H1 (cell line): ENCODE measurements at regions not wholly inside any gene's neighbourhood (a gene's known extent, or its start where the extent isn't known, plus 50 kb on each side); places are given as distances from the start of the nearest gene placed in this dataset.

Experiments
- CTCF ChIA-PET: fragments of 300-600 bp; sonication (Branson Sonifier 250); formaldehyde crosslinking; loops from one replicate; lab custom pipeline; 2021; ENCODE audit not compliant: partially characterized antibody; lab: Charles Lee
- POLR2A ChIA-PET: fragments of 300-600 bp; sonication (Branson Sonifier 250); formaldehyde crosslinking; loops from one replicate; lab custom pipeline; 2021; ENCODE audit warnings: inconsistent platforms; ENCODE audit not compliant: partially characterized antibody; lab: Charles Lee
- DNase-seq, 2 experiments: peaks; one replicate each; pipeline versions ENCODE4 v3.0.0 to v3.0.0-alpha.2; 2010 to 2022; ENCODE audit warnings: low spot score in 2 of 2, low read depth in 1 of 2, mixed read lengths in 1 of 2
- FAIRE-seq: peaks from 2 replicates; lab custom pipeline; 2011; peaks lifted over from hg19 to GRCh38; lab: Jason Lieb, UNC
- H2AFZ ChIP-seq: 2 replicates; pipeline ENCODE4 v1.8.1; 2012; ENCODE audit warnings: low read length, inconsistent platforms
- H2AK5ac ChIP-seq: 2 replicates; pipeline ENCODE4 v1.6.1; 2013; ENCODE audit warnings: low read depth, low read length
- H2BK120ac ChIP-seq: replicated peaks from 2 replicates; pipeline ENCODE3; 2013; ENCODE audit warnings: low read depth, low read length, inconsistent platforms
- H2BK12ac ChIP-seq: 2 replicates; pipeline ENCODE4 v1.6.1; 2013; ENCODE audit warnings: low read depth, low read length
- H2BK15ac ChIP-seq: 2 replicates; pipeline ENCODE4 v1.6.1; 2013; ENCODE audit warnings: low read length
- H2BK20ac ChIP-seq: 2 replicates; pipeline ENCODE4 v1.6.1; 2013; ENCODE audit warnings: low read length
- H2BK5ac ChIP-seq: 2 replicates; pipeline ENCODE4 v1.6.1; 2013; ENCODE audit warnings: low read depth, low read length
- H3K14ac ChIP-seq: 2 replicates; pipeline ENCODE4 v1.6.1; 2013; ENCODE audit warnings: inconsistent platforms; ENCODE audit not compliant: insufficient read length
- H3K18ac ChIP-seq: 2 replicates; pipeline ENCODE4 v1.6.1; 2013; ENCODE audit warnings: low read length; ENCODE audit errors: extremely low read depth
- H3K23ac ChIP-seq: 2 replicates; pipeline ENCODE4 v1.6.1; 2013; ENCODE audit warnings: inconsistent platforms; ENCODE audit not compliant: insufficient read length
- H3K23me2 ChIP-seq: 2 replicates; pipeline ENCODE4 v1.6.1; 2013; ENCODE audit warnings: low read depth, low read length
- H3K27ac ChIP-seq: 2 replicates; pipeline ENCODE4 v1.6.1; 2011; ENCODE audit warnings: low read depth, low read length, inconsistent platforms
- H3K27me3 ChIP-seq, 4 experiments: replicated peaks in 1 of 4; 1 replicate in 1 of 4; 2 replicates in 3 of 4; pipeline versions ENCODE4 v1.6.1 to v1.8.1; 2011 to 2013; ENCODE audit warnings: low read length in 3 of 4, mild to moderate bottlenecking in 3 of 4, inconsistent platforms in 2 of 4, mixed read lengths in 2 of 4, moderate library complexity in 1 of 4; ENCODE audit not compliant: control insufficient read depth in 3 of 4, insufficient read depth in 3 of 4; ENCODE audit errors: extremely low read depth in 1 of 4
- H3K36me3 ChIP-seq, 4 experiments: 2 replicates each; pipeline versions ENCODE4 v1.6.1 to v1.8.1; 2011 to 2013; ENCODE audit warnings: mild to moderate bottlenecking in 4 of 4, low read length in 3 of 4, moderate library complexity in 2 of 4, control low read depth in 1 of 4, inconsistent platforms in 1 of 4; ENCODE audit not compliant: insufficient read depth in 4 of 4, control insufficient read depth in 2 of 4
- H3K4ac ChIP-seq: replicated peaks from 2 replicates; pipeline ENCODE3; 2013; ENCODE audit warnings: low read length, low read depth, mixed read lengths, inconsistent platforms; ENCODE audit not compliant: insufficient read length
- H3K4me1 ChIP-seq, 4 experiments: replicated peaks in 1 of 4; 1 replicate in 1 of 4; 2 replicates in 3 of 4; pipeline versions ENCODE4 v1.6.1 to v1.8.1; 2011 to 2013; ENCODE audit warnings: low read length in 3 of 4, inconsistent platforms in 2 of 4, mixed read lengths in 1 of 4; ENCODE audit not compliant: insufficient read depth in 4 of 4, control insufficient read depth in 3 of 4
- H3K4me2 ChIP-seq, 2 experiments: 2 replicates each; pipeline versions ENCODE4 v1.6.1 to v1.8.1; 2011 to 2013; ENCODE audit warnings: low read depth in 2 of 2, low read length in 2 of 2, control low read depth in 1 of 2, inconsistent platforms in 1 of 2, mild to moderate bottlenecking in 1 of 2; ENCODE audit not compliant: insufficient read depth in 1 of 2
- H3K4me3 ChIP-seq, 4 experiments: fragments of 200-600, 300-600 bp in 1 of 4; sonication (generic), shearing (Covaris generic), sonication (Bioruptor Twin) in 1 of 4; 2 replicates each; pipeline versions ENCODE4 v1.5.1 to v1.8.1; 2011 to 2016; ENCODE audit warnings: low read length in 4 of 4, low read depth in 3 of 4, control low read depth in 2 of 4, inconsistent platforms in 2 of 4, mild to moderate bottlenecking in 2 of 4, mixed read lengths in 1 of 4, moderate library complexity in 1 of 4; ENCODE audit not compliant: insufficient read depth in 2 of 4; ENCODE audit errors: extremely low read depth in 1 of 4
- H3K56ac ChIP-seq: replicated peaks from 2 replicates; pipeline ENCODE3; 2013; ENCODE audit warnings: low read depth, mild to moderate bottlenecking, mixed read lengths, low read length, inconsistent platforms; ENCODE audit not compliant: insufficient read length
- H3K79me1 ChIP-seq: 2 replicates; pipeline ENCODE4 v1.6.1; 2013; ENCODE audit warnings: low read depth, low read length, control low read depth
- H3K79me2 ChIP-seq, 2 experiments: 2 replicates each; pipeline versions ENCODE4 v1.6.1 to v1.8.1; 2012 to 2013; ENCODE audit warnings: low read length in 2 of 2, mild to moderate bottlenecking in 2 of 2, inconsistent platforms in 1 of 2; ENCODE audit not compliant: insufficient read depth in 2 of 2, control insufficient read depth in 1 of 2
- H3K9ac ChIP-seq, 4 experiments: replicated peaks in 1 of 4; 1 replicate in 1 of 4; 2 replicates in 3 of 4; pipeline versions ENCODE4 v1.6.1 to v1.8.1; 2011 to 2013; ENCODE audit warnings: low read depth in 3 of 4, low read length in 3 of 4, control low read depth in 2 of 4, mild to moderate bottlenecking in 2 of 4, moderate library complexity in 2 of 4, inconsistent platforms in 1 of 4; ENCODE audit errors: extremely low read depth in 1 of 4
- H3K9me3 ChIP-seq, 2 experiments: 2 replicates each; pipeline versions ENCODE4 v1.6.1 to v1.8.1; 2012 to 2013; ENCODE audit warnings: mild to moderate bottlenecking in 2 of 2, moderate library complexity in 2 of 2, control low read depth in 1 of 2, inconsistent platforms in 1 of 2, low read depth in 1 of 2, low read length in 1 of 2, mixed read lengths in 1 of 2; ENCODE audit not compliant: insufficient read depth in 2 of 2
- H4K20me1 ChIP-seq, 2 experiments: replicated peaks in 1 of 2; 2 replicates each; pipeline versions ENCODE3 to v1.8.1; 2011 to 2013; ENCODE audit warnings: inconsistent platforms in 2 of 2, low read length in 2 of 2, mild to moderate bottlenecking in 1 of 2; ENCODE audit not compliant: insufficient read depth in 2 of 2, control insufficient read depth in 1 of 2
- H4K5ac ChIP-seq: 2 replicates; pipeline ENCODE4 v1.6.1; 2013; ENCODE audit warnings: low read length, low read depth, mixed read lengths, inconsistent platforms; ENCODE audit not compliant: insufficient read length
- H4K8ac ChIP-seq: 2 replicates; pipeline ENCODE4 v1.8.0; 2013; ENCODE audit warnings: mild to moderate bottlenecking, moderate library complexity, low read length, inconsistent platforms; ENCODE audit not compliant: insufficient read depth; ENCODE audit errors: extremely low read depth
- H4K91ac ChIP-seq: replicated peaks from 2 replicates; pipeline ENCODE3; 2013; ENCODE audit warnings: low read length, mixed read lengths, inconsistent platforms; ENCODE audit not compliant: insufficient read length
- ATF3 ChIP-seq: IDR thresholded peaks from 2 replicates; pipeline ENCODE4 v1.6.1; 2011; ENCODE audit warnings: low read depth, mild to moderate bottlenecking, low read length; ENCODE audit not compliant: insufficient read depth
- CEBPB ChIP-seq: IDR thresholded peaks from 2 replicates; pipeline ENCODE4 v1.6.1; 2012; ENCODE audit warnings: low read depth, low read length
- CHD1 ChIP-seq: IDR thresholded peaks from 2 replicates; pipeline ENCODE4 v1.6.1; 2012; ENCODE audit warnings: low read depth, low read length, improper control_type of control experiment
- GABPA ChIP-seq: IDR thresholded peaks from 2 replicates; pipeline ENCODE4 v1.6.1; 2011; ENCODE audit warnings: mild to moderate bottlenecking, low read length, moderate library complexity, borderline replicate concordance; ENCODE audit not compliant: insufficient read depth
- NRF1 ChIP-seq: IDR thresholded peaks from 2 replicates; pipeline ENCODE4 v1.6.1; 2011; ENCODE audit warnings: mild to moderate bottlenecking, low read depth, low read length, improper control_type of control experiment
- SIX5 ChIP-seq: IDR thresholded peaks from 2 replicates; pipeline ENCODE4 v1.6.1; 2011; ENCODE audit warnings: mild to moderate bottlenecking, low read depth, low read length
- SP2 ChIP-seq: IDR thresholded peaks from 2 replicates; pipeline ENCODE4 v1.6.1; 2012; ENCODE audit warnings: mild to moderate bottlenecking, low read length, inconsistent platforms
- SRF ChIP-seq: IDR thresholded peaks from 2 replicates; pipeline ENCODE4 v1.6.1; 2011; ENCODE audit warnings: mild to moderate bottlenecking, low read depth, low read length, moderate library complexity
- SUZ12 ChIP-seq: fragments of 200-600 bp; sonication (generic); IDR thresholded peaks from 2 replicates; pipeline ENCODE4 v1.6.1; 2012; ENCODE audit warnings: mild to moderate bottlenecking, inconsistent platforms, low read length, moderate library complexity, mixed read lengths
- USF2 ChIP-seq: IDR thresholded peaks from 2 replicates; pipeline ENCODE4 v1.6.1; 2011; ENCODE audit warnings: low read length, improper control_type of control experiment
- WGBS, 2 experiments: shearing (Covaris generic) in 1 of 2; methylation state at CpG; one replicate each; pipeline versions ENCODE4 v1.1.6 to v1.1.7; 2013 to 2015; ENCODE audit warnings: low lambda C conversion rate in 2 of 2, mixed read lengths in 2 of 2, inconsistent platforms in 1 of 2, low coverage in 1 of 2, missing lambda C conversion rate in 1 of 2; ENCODE audit not compliant: insufficient replicate concordance in 2 of 2, insufficient coverage in 1 of 2, insufficient read length in 1 of 2; ENCODE audit errors: extremely low coverage in 1 of 2, missing lambda C conversion rate in 1 of 2; 5-methylcytosine and 5-hydroxymethylcytosine counted together

- CTCF ChIA-PET, result no interaction called here
- Histone ChIP-seq H3K4me1 (peaks cover 0 to 6% (median under 1%) of the 10 kb centered on the region in 4 experiments; a peak in 4 of 7 replicates), H4K8ac (no peak overlapping the region), H3K4me3 (no peak overlapping the region), H4K20me1 (no peaks in the 10 kb centered on the region)
- POLR2A ChIA-PET, result no interaction called here
- no peak for FAIRE-seq
- no peak for TF ChIP-seq USF2
- no peak for TF ChIP-seq NRF1
- no peak for TF ChIP-seq ATF3
- no peak for TF ChIP-seq SP2
- no peak for TF ChIP-seq SIX5
- no peak for TF ChIP-seq GABPA
- TF ChIP-seq CHD1, result no peak
- TF ChIP-seq SRF, result no peak
- TF ChIP-seq SUZ12, result no peak
- no peak for TF ChIP-seq CEBPB
- TF ChIP-seq, all 59 proteins: peak for 0
- Histone ChIP-seq H2BK12ac (no peak overlapping the region), H3K79me1 (no peaks in the 10 kb centered on the region), H3K27me3 (peaks cover 2 to 18% (median 13%) of the 10 kb centered on the region in 4 experiments; a peak in 5 of 7 replicates), H3K9ac (no peak overlapping the region), H3K23me2 (peaks cover 2% of the 10 kb centered on the region; the same call in 1 of the 2 replicates), H4K91ac (no peak overlapping the region), H4K5ac (no peak overlapping the region), H3K23ac (no peak overlapping the region), H3K36me3 (no peaks in the 10 kb centered on the region), H3K9me3 (no peaks in the 10 kb centered on the region), H3K27ac (no peak overlapping the region), H3K79me2 (no peaks in the 10 kb centered on the region), H2BK20ac (no peak overlapping the region), H2BK15ac (no peak overlapping the region), H3K4ac (no peak overlapping the region), H2BK5ac (no peak overlapping the region), H3K4me2 (no peak overlapping the region), H2AFZ (no peak overlapping the region), H3K14ac (no peak overlapping the region), H2AK5ac (no peak overlapping the region), H2BK120ac (no peak overlapping the region), H3K18ac (no peak overlapping the region), H3K56ac (no peak overlapping the region)
- 93% methylated on average over 1 of the region's 1 CpG; no CpG with 5 or more reads in 1 of the 2 experiments for WGBS, 2 experiments
- DNase-seq, result no peak
Measured at GRCh38 chr2:217362286-217362685, 502.4 kb upstream of the TNP1 start.
